GM21825 (cell line): ENCODE measurements at regions not wholly inside any gene's neighbourhood (a gene's known extent, or its start where the extent isn't known, plus 50 kb on each side); places are given as distances from the start of the nearest gene placed in this dataset.
"Not testable (repeated sequence)": the region's sequence is repeated elsewhere in the genome, so short reads cannot be mapped to it uniquely, and the experiment has no call there.

Source experiments
- ATAC-seq: cut with Tn5 transposase; IDR thresholded peaks from one replicate; pipeline ENCODE4 v1.9.1; 2021; ENCODE audit warnings: mild to moderate bottlenecking, moderate library complexity; ENCODE audit not compliant: unreplicated experiment

GRCh38 chr5:108536321-108536720 is 154.4 kb upstream of the FBXL17 start:
- no peak for ATAC-seq

- ATAC-seq = not testable (repeated sequence)
Measured at GRCh38 chr5:108532129-108532445, 150.2 kb upstream of the FBXL17 start.

- no peak for ATAC-seq
Measured at GRCh38 chr5:108531367-108532128, 149.7 kb upstream of the FBXL17 start.

- ATAC-seq = no peak
Measured at GRCh38 chr5:108530706-108531105, 148.8 kb upstream of the FBXL17 start.

- ATAC-seq = no peak
Measured at GRCh38 chr5:108529381-108529780, 147.5 kb upstream of the FBXL17 start.

- no peak for ATAC-seq
Measured at GRCh38 chr5:108528655-108529054, 146.8 kb upstream of the FBXL17 start.

GRCh38 chr5:108524564-108524963 is 142.7 kb upstream of the FBXL17 start:
- no peak for ATAC-seq

- peak; percentile 24 for ATAC-seq
Measured at GRCh38 chr5:108523360-108523759, 141.5 kb upstream of the FBXL17 start.

GRCh38 chr5:108521841-108522506 is 140.1 kb upstream of the FBXL17 start:
- peak; percentile 56 for ATAC-seq

GRCh38 chr5:108521011-108521700 is 139.3 kb upstream of the FBXL17 start:
- peak; percentile 89 for ATAC-seq

GRCh38 chr5:108516785-108517184 is 134.9 kb upstream of the FBXL17 start:
- no peak for ATAC-seq

GRCh38 chr5:108515517-108516105 is 133.7 kb upstream of the FBXL17 start:
- ATAC-seq = no peak

- ATAC-seq = no peak
Measured at GRCh38 chr5:108508979-108509378, 127.1 kb upstream of the FBXL17 start.

GRCh38 chr5:108507631-108508030 is 125.7 kb upstream of the FBXL17 start:
- no peak for ATAC-seq

GRCh38 chr5:108505608-108506007 is 123.7 kb upstream of the FBXL17 start:
- no peak for ATAC-seq

- no peak for ATAC-seq
Measured at GRCh38 chr5:108504974-108505373, 123.1 kb upstream of the FBXL17 start.

- no peak for ATAC-seq
Measured at GRCh38 chr5:108503986-108504385, 122.1 kb upstream of the FBXL17 start.

GRCh38 chr5:108495615-108496014 is 113.7 kb upstream of the FBXL17 start:
- not testable (repeated sequence) for ATAC-seq

GRCh38 chr5:108487951-108488350 is 106.1 kb upstream of the FBXL17 start:
- ATAC-seq = no peak

- no peak for ATAC-seq
Measured at GRCh38 chr5:108484035-108484434, 102.1 kb upstream of the FBXL17 start.

GRCh38 chr5:108481355-108481931 is 99.5 kb upstream of the FBXL17 start:
- no peak for ATAC-seq
